GM12878 (cell line): ENCODE measurements at regions not wholly inside any gene's neighbourhood (a gene's known extent, or its start where the extent isn't known, plus 50 kb on each side); places are given as distances from the start of the nearest gene placed in this dataset.

Source experiments
- ATAC-seq: fragments of 200-7000 bp; cut with Tn5 transposase; 3 replicates; pipeline ENCODE4 v1.9.1; 2020; ENCODE audit warnings: mild to moderate bottlenecking, moderate library complexity
- BruUV-seq: library from RNA; stranded (reverse); fragments of 400-500 nt; replicated peaks from 2 replicates; lab custom pipeline; 2021; lab: Mats Ljungman, UMichigan
- CTCF ChIA-PET: fragments of 300-600 bp; sonication (Branson Sonifier 250); formaldehyde crosslinking; extraction: SDS; loops from one replicate; lab custom pipeline; 2021; ENCODE audit warnings: inconsistent platforms; lab: Yijun Ruan, JAX
- POLR2A ChIA-PET: fragments of 350-600 bp; formaldehyde crosslinking; extraction: SDS; loops from one replicate; lab custom pipeline; 2021; ENCODE audit warnings: inconsistent platforms; lab: Charles Lee
- RAD21 ChIA-PET: fragments of 300-600 bp; sonication (Branson Sonifier 250); formaldehyde crosslinking; loops from one replicate; lab custom pipeline; 2023; ENCODE audit warnings: antibody characterized with exemption; ENCODE audit not compliant: unreplicated experiment; lab: Charles Lee
- SMC1A ChIA-PET: fragments of 300-600 bp; sonication (Branson Sonifier 250); formaldehyde crosslinking; loops from one replicate; lab custom pipeline; 2023; ENCODE audit not compliant: unreplicated experiment, uncharacterized antibody; lab: Charles Lee
- DNase-seq: peaks from one replicate; pipeline ENCODE4 v3.0.0-alpha.2; 2011; ENCODE audit warnings: low read depth, low spot score
- FAIRE-seq: peaks from 3 replicates; lab custom pipeline; 2011; peaks lifted over from hg19 to GRCh38; lab: Jason Lieb, UNC
- H2AFZ ChIP-seq: 2 replicates; pipeline ENCODE4 v1.6.0; 2011; ENCODE audit warnings: low read depth, low read length, control low read depth; ENCODE audit not compliant: control insufficient read depth
- H3K27ac ChIP-seq: 2 replicates; pipeline ENCODE4 v1.5.1; 2011; ENCODE audit warnings: control low read depth; ENCODE audit not compliant: control insufficient read depth, insufficient read depth
- H3K27me3 ChIP-seq, 2 experiments: replicated peaks in 1 of 2; 2 replicates each; pipeline versions ENCODE4 v1.6.0 to v1.6.1; 2011; ENCODE audit warnings: low read length in 1 of 2; ENCODE audit not compliant: control insufficient read depth in 2 of 2, insufficient read depth in 2 of 2
- H3K36me3 ChIP-seq, 2 experiments: 2 replicates each; pipeline ENCODE4 v1.5.1; 2011; ENCODE audit warnings: low read length in 1 of 2; ENCODE audit not compliant: control insufficient read depth in 2 of 2, insufficient read depth in 2 of 2
- H3K4me1 ChIP-seq: 2 replicates; pipeline ENCODE4 v1.6.1; 2011; ENCODE audit warnings: mild to moderate bottlenecking, low read length, moderate library complexity, mixed read lengths; ENCODE audit not compliant: control insufficient read depth, insufficient read depth
- H3K4me2 ChIP-seq: 2 replicates; pipeline ENCODE4 v1.6.0; 2011; ENCODE audit warnings: control low read depth; ENCODE audit not compliant: control insufficient read depth, insufficient read depth
- H3K4me3 ChIP-seq: fragments of 200-600 bp; sonication (generic); 2 replicates; pipeline ENCODE4 v1.5.1; 2016
- H3K79me2 ChIP-seq: 2 replicates; pipeline ENCODE4 v1.6.0; 2011; ENCODE audit warnings: low read length; ENCODE audit not compliant: control insufficient read depth, insufficient read depth
- H3K9ac ChIP-seq: 2 replicates; pipeline ENCODE4 v1.8.0; 2011; ENCODE audit warnings: low read length, control low read depth, mixed read lengths; ENCODE audit not compliant: control insufficient read depth, insufficient read depth
- H3K9me3 ChIP-seq: replicated peaks from 3 replicates; pipeline ENCODE4 v1.5.1; 2011; ENCODE audit warnings: mild to moderate bottlenecking, low read length; ENCODE audit not compliant: control insufficient read depth, insufficient read depth
- H4K20me1 ChIP-seq: 2 replicates; pipeline ENCODE4 v1.6.0; 2011; ENCODE audit not compliant: control insufficient read depth, insufficient read depth
- NFIC ChIP-seq: IDR thresholded peaks from 2 replicates; pipeline ENCODE4 v1.6.1; 2012; ENCODE audit warnings: low read depth, mild to moderate bottlenecking, inconsistent platforms, low read length, moderate library complexity
- NR2C2 ChIP-seq: IDR thresholded peaks from 2 replicates; pipeline ENCODE4 v1.6.1; 2011; ENCODE audit warnings: borderline replicate concordance, low read depth; ENCODE audit not compliant: control insufficient read depth, insufficient read length
- RB1 ChIP-seq: fragments of 450-650 bp; formaldehyde crosslinking; IDR thresholded peaks from 2 replicates; pipeline ENCODE4 v1.6.1; 2017; ENCODE audit warnings: mild to moderate bottlenecking, borderline replicate concordance
- ZNF24 ChIP-seq: fragments of 450-650 bp; IDR thresholded peaks from 2 replicates; pipeline ENCODE4 v1.6.1; 2017; ENCODE audit warnings: antibody characterized with exemption, mild to moderate bottlenecking
- WGBS: methylation state at CpG from one replicate; pipeline ENCODE4 v1.1.6; 2016; ENCODE audit warnings: low lambda C conversion rate; ENCODE audit not compliant: insufficient replicate concordance, insufficient coverage; ENCODE audit errors: missing lambda C conversion rate; 5-methylcytosine and 5-hydroxymethylcytosine counted together
- in situ Hi-C: fragments of 300-500 bp; cut with MboI; formaldehyde crosslinking; loops from 9 replicates; pipeline ENCODE4 v1.14.3; 2018; ENCODE audit warnings: mixed read lengths
- intact Hi-C: fragments of 100-400 bp; cut with micrococcal nuclease; formaldehyde crosslinking; loops from one replicate; pipeline ENCODE4 v1.14.2; 2022; ENCODE audit not compliant: unreplicated experiment
- TF ChIP-seq, protein P1 (sequence below): fragments of 450-650 bp; conservative IDR thresholded peaks from 2 replicates; pipeline ENCODE4 v1.6.1; 2017; ENCODE audit warnings: mild to moderate bottlenecking, moderate library complexity

DNA sequence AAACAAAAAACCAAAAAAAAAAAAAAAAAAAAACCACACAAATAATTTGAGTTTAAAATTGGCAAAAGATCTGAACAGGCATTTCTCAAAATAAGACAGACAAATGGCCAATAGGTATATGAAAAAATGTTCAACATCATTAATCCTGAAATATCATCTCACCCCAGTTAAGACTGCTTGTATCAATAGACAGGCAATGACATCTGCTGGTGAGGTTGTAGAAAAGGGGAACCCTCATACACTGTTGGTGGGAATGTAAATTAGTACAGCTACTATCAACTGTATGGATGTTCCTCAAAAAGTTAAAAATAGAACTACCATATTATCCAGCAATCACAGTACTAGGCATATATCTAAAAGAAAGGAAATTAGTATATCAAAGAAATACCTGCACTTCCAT lies 523.1 kb downstream of the XIRP2 start:
- Histone ChIP-seq H4K20me1 (no peaks in the 10 kb centered on the region), H3K4me2 (no peak overlapping the region), H3K4me3 (no peak overlapping the region)
- CTCF ChIA-PET: no interaction called here
- TF ChIP-seq NFIC (no peak), ZNF24 (no peak), RB1 (no peak)
- TF ChIP-seq, all 136 proteins: peak for 0
- no peaks in the 10 kb centered on the region for H3K36me3 ChIP-seq
- ChIA-PET RAD21 (no interaction called here), POLR2A (interaction anchor here (0.6 kb wide), 1 partner anchor 55 kb away, joined by 5 read pairs; no protein-coding TSS in a partner anchor), SMC1A (interaction anchor here (0.6 kb wide), 1 partner anchor 435 kb away, joined by 3 read pairs; no protein-coding TSS in a partner anchor)
- H3K4me1 ChIP-seq: no peaks in the 10 kb centered on the region
- H3K27ac ChIP-seq: no peak overlapping the region
- ATAC-seq (no peak), FAIRE-seq (no peak), DNase-seq (no peak)
- no TSS peak for BruUV-seq
- no peaks in the 10 kb centered on the region for H3K27me3 ChIP-seq
- H3K79me2 ChIP-seq: no peaks in the 10 kb centered on the region
- H3K9ac ChIP-seq: no peak overlapping the region
- intact Hi-C loops: no loop called here
- no peaks in the 10 kb centered on the region for H3K9me3 ChIP-seq
- no peak overlapping the region for H2AFZ ChIP-seq
- in situ Hi-C loops: no loop called here

DNA sequence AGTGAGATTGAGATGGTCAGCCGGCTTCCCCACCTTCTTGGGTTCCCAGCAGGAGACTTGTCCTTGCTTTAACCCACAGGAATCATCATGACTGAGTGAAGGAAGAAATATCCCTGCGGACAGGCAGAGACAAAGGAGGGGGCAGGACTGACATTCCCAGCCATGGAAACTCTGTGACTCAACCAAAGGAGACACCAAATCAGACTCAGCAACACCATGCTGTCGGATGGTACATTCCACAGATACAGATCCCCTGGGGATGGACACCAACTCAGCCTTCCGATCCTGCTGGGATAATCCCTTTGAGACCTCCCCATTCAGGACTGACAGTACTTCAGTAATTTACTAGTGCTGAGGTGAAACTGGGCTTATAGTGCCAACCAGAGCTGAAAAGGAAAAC lies 518.3 kb downstream of the XIRP2 start:
- no peak for TF ChIP-seq NR2C2
- TF ChIP-seq, protein P1, sequence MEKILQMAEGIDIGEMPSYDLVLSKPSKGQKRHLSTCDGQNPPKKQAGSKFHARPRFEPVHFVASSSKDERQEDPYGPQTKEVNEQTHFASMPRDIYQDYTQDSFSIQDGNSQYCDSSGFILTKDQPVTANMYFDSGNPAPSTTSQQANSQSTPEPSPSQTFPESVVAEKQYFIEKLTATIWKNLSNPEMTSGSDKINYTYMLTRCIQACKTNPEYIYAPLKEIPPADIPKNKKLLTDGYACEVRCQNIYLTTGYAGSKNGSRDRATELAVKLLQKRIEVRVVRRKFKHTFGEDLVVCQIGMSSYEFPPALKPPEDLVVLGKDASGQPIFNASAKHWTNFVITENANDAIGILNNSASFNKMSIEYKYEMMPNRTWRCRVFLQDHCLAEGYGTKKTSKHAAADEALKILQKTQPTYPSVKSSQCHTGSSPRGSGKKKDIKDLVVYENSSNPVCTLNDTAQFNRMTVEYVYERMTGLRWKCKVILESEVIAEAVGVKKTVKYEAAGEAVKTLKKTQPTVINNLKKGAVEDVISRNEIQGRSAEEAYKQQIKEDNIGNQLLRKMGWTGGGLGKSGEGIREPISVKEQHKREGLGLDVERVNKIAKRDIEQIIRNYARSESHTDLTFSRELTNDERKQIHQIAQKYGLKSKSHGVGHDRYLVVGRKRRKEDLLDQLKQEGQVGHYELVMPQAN: no peak
- no peak for FAIRE-seq

More for the DNA sequence above, 518.3 kb downstream of the XIRP2 start:
- no peak overlapping the region for H3K9ac ChIP-seq
- no peaks in the 10 kb centered on the region for H4K20me1 ChIP-seq
- RAD21 ChIA-PET: no interaction called here
- POLR2A ChIA-PET: no interaction called here
- in situ Hi-C loops (no loop called here), intact Hi-C loops (no loop called here)
- H3K9me3 ChIP-seq: no peaks in the 10 kb centered on the region
- WGBS: 26% methylated on average over 4 of the region's 4 CpGs
- H3K4me3 ChIP-seq: no peak overlapping the region
- H3K4me1 ChIP-seq: no peaks in the 10 kb centered on the region
- BruUV-seq: no TSS peak
- no peak for ATAC-seq
- H3K36me3 ChIP-seq: no peaks in the 10 kb centered on the region
- H3K27me3 ChIP-seq: no peaks in the 10 kb centered on the region
- SMC1A ChIA-PET: no interaction called here
- no peak for DNase-seq
- H2AFZ ChIP-seq: no peak overlapping the region
- H3K4me2 ChIP-seq: no peak overlapping the region
- CTCF ChIA-PET: no interaction called here
- H3K27ac ChIP-seq: no peak overlapping the region
- H3K79me2 ChIP-seq: no peaks in the 10 kb centered on the region
